HCT116 (cell line): ENCODE measurements at regions not wholly inside any gene's neighbourhood (a gene's known extent, or its start where the extent isn't known, plus 50 kb on each side); places are given as distances from the start of the nearest gene placed in this dataset.
A peak's percentile ranks its signal among the peaks of the same experiment; 100 is the strongest.

Experiments
- ATAC-seq: fragments of 200-7000 bp; cut with Tn5 transposase; 2 replicates; pipeline ENCODE4 v1.9.1; 2020; ENCODE audit warnings: mild to moderate bottlenecking, moderate library complexity
- BruUV-seq: library from RNA; stranded (reverse); fragments of 400-500 nt; replicated peaks from 2 replicates; lab custom pipeline; 2021; lab: Mats Ljungman, UMichigan
- CTCF ChIA-PET: fragments of 300-600 bp; sonication (Branson Sonifier 250); formaldehyde crosslinking; loops from one replicate; lab custom pipeline; 2021; ENCODE audit warnings: antibody characterized with exemption; lab: Charles Lee
- POLR2A ChIA-PET: fragments of 300-600, 350-600 bp; sonication (Branson Sonifier 250); formaldehyde crosslinking; loops from one replicate; lab custom pipeline; 2021; ENCODE audit warnings: antibody characterized with exemption; lab: Charles Lee
- RAD21 ChIA-PET, 2 experiments: fragments of 300-600 bp; sonication (Branson Sonifier 250); formaldehyde crosslinking; loops; one replicate each; lab custom pipeline; 2023; ENCODE audit warnings: low total read pairs in 2 of 2; ENCODE audit not compliant: uncharacterized antibody in 2 of 2, unreplicated experiment in 2 of 2, low non-redundant PET in 1 of 2; lab: Charles Lee
- DNase-seq: peaks from one replicate; pipeline ENCODE4 v3.0.0-alpha.2; 2010; ENCODE audit warnings: low read depth, low spot score
- H2AFZ ChIP-seq: fragments of 200-600 bp; shearing (Covaris generic), sonication (generic); 2 replicates; pipeline ENCODE4 v1.6.1; 2017; ENCODE audit warnings: low read depth, mixed run types, mixed read lengths, antibody characterized with exemption, low read length; ENCODE audit not compliant: poor library complexity, severe bottlenecking
- H3K27ac ChIP-seq: 2 replicates; pipeline ENCODE4 v1.5.1; 2012; ENCODE audit warnings: low read depth, low read length
- H3K27me3 ChIP-seq: fragments of 200-600 bp; sonication (generic); 2 replicates; pipeline ENCODE4 v1.6.1; 2016; ENCODE audit warnings: mixed run types, low read length, mixed read lengths; ENCODE audit not compliant: insufficient read depth
- H3K36me3 ChIP-seq, 2 experiments: fragments of 200-500 bp in 1 of 2; fragments of 200-600 bp in 1 of 2; sonication (Bioruptor generic) in 1 of 2; sonication (generic) in 1 of 2; 2 replicates each; pipeline versions ENCODE4 v1.5.1 to v1.6.1; 2014 to 2016; ENCODE audit warnings: low read length in 2 of 2, inconsistent platforms in 1 of 2, mixed read lengths in 1 of 2, mixed run types in 1 of 2; ENCODE audit not compliant: insufficient read depth in 2 of 2, control insufficient read depth in 1 of 2
- H3K4me1 ChIP-seq, 2 experiments: fragments of 200-600 bp in 1 of 2; sonication (generic) in 1 of 2; 2 replicates each; pipeline versions ENCODE4 v1.5.1 to v1.6.1; 2012 to 2017; ENCODE audit warnings: low read length in 2 of 2, inconsistent platforms in 1 of 2, mild to moderate bottlenecking in 1 of 2, mixed read lengths in 1 of 2, mixed run types in 1 of 2, moderate library complexity in 1 of 2; ENCODE audit not compliant: insufficient read depth in 2 of 2, control insufficient read depth in 1 of 2
- H3K4me2 ChIP-seq: fragments of 200-600 bp; sonication (generic); 2 replicates; pipeline ENCODE4 v1.6.1; 2017; ENCODE audit warnings: mixed run types, low read length, mixed read lengths
- H3K4me3 ChIP-seq, 2 experiments: fragments of 200-600 bp in 1 of 2; sonication (generic) in 1 of 2; replicated peaks in 1 of 2; 2 replicates each; pipeline ENCODE4 v1.5.1; 2011 to 2016; ENCODE audit warnings: low read length in 2 of 2, control low read depth in 1 of 2, low read depth in 1 of 2, mild to moderate bottlenecking in 1 of 2, mixed read lengths in 1 of 2, mixed run types in 1 of 2
- H3K79me2 ChIP-seq: fragments of 200-600 bp; sonication (generic); 2 replicates; pipeline ENCODE4 v1.6.1; 2017; ENCODE audit warnings: mild to moderate bottlenecking, mixed run types, low read length, moderate library complexity, mixed read lengths; ENCODE audit not compliant: insufficient read depth
- H3K9ac ChIP-seq: fragments of 200-600 bp; sonication (generic); 2 replicates; pipeline ENCODE4 v1.6.1; 2016; ENCODE audit warnings: low read length, mixed read lengths
- H3K9me2 ChIP-seq: fragments of 200-600 bp; sonication (generic), shearing (Covaris generic); 2 replicates; pipeline ENCODE4 v1.6.1; 2017; ENCODE audit warnings: mixed run types, mild to moderate bottlenecking, moderate library complexity; ENCODE audit not compliant: insufficient read depth
- H3K9me3 ChIP-seq, 2 experiments: fragments of 200-500 bp in 1 of 2; fragments of 200-600 bp in 1 of 2; sonication (Bioruptor generic) in 1 of 2; sonication (generic) in 1 of 2; 2 replicates each; pipeline ENCODE4 v1.6.1; 2014 to 2017; ENCODE audit warnings: low read length in 2 of 2, mixed read lengths in 2 of 2, inconsistent platforms in 1 of 2, low read depth in 1 of 2, mild to moderate bottlenecking in 1 of 2, mixed run types in 1 of 2, moderate library complexity in 1 of 2; ENCODE audit not compliant: control insufficient read depth in 1 of 2, insufficient read depth in 1 of 2
- H4K20me1 ChIP-seq: fragments of 200-600 bp; sonication (generic), shearing (Covaris generic); 2 replicates; pipeline ENCODE4 v1.6.1; 2017; ENCODE audit warnings: mixed run types, mild to moderate bottlenecking, moderate library complexity; ENCODE audit not compliant: insufficient read depth
- CBX3 ChIP-seq: IDR thresholded peaks from 2 replicates; pipeline ENCODE4 v1.6.1; 2012; ENCODE audit warnings: low read depth
- CEBPB ChIP-seq: IDR thresholded peaks from 2 replicates; pipeline ENCODE4 v1.6.1; 2012; ENCODE audit warnings: low read depth
- EZH2 ChIP-seq: fragments of 200-600 bp; sonication (generic); IDR thresholded peaks from 2 replicates; pipeline ENCODE4 v1.6.1; 2017; ENCODE audit warnings: antibody characterized with exemption, mixed run types
- EZH2phosphoT487 ChIP-seq: fragments of 200-600 bp; IDR thresholded peaks from 2 replicates; pipeline ENCODE4 v1.6.1; 2018; ENCODE audit warnings: antibody characterized with exemption, borderline replicate concordance
- FOSL1 ChIP-seq: IDR thresholded peaks from 2 replicates; pipeline ENCODE4 v1.6.1; 2012; ENCODE audit warnings: low read depth
- JUND ChIP-seq: IDR thresholded peaks from 2 replicates; pipeline ENCODE4 v1.6.1; 2012
- MAX ChIP-seq: IDR thresholded peaks from 2 replicates; pipeline ENCODE4 v1.6.1; 2012
- POLR2AphosphoS5 ChIP-seq: IDR thresholded peaks from 2 replicates; pipeline ENCODE4 v1.6.1; 2011; ENCODE audit warnings: mild to moderate bottlenecking, low read depth, low read length, moderate library complexity
- SIN3A ChIP-seq: IDR thresholded peaks from 2 replicates; pipeline ENCODE4 v1.6.1; 2012; ENCODE audit warnings: low read depth
- SP1 ChIP-seq: IDR thresholded peaks from 2 replicates; pipeline ENCODE4 v1.6.1; 2012; ENCODE audit warnings: low read depth
- TCF7L2 ChIP-seq: IDR thresholded peaks from 2 replicates; pipeline ENCODE4 v1.7.0; 2011; ENCODE audit warnings: borderline replicate concordance, inconsistent platforms; ENCODE audit not compliant: insufficient read depth, insufficient read length; ENCODE audit errors: extremely low read depth
- ZBTB33 ChIP-seq: IDR thresholded peaks from 2 replicates; pipeline ENCODE4 v1.6.1; 2011; ENCODE audit warnings: mild to moderate bottlenecking, low read length, moderate library complexity; ENCODE audit not compliant: insufficient replicate concordance; ENCODE audit errors: extremely low read depth
- intact Hi-C: fragments of 100-400 bp; cut with micrococcal nuclease; formaldehyde crosslinking; loops from 2 replicates; pipeline ENCODE4 v1.10.0; 2022

- TF ChIP-seq CEBPB (peak; percentile 71), EZH2phosphoT487 (no peak), MAX (no peak), TCF7L2 (peak; percentile 73), EZH2 (no peak), CBX3 (peak; percentile 12; the same call in 1 of the 2 replicates), SP1 (peak; percentile 24; the same call in 1 of the 2 replicates), SIN3A (0 out of 2 replicates have a peak, but pooled peaks have one; percentile 41), ZBTB33 (no peak), JUND (no peak; the same call in 1 of the 2 replicates)
Measured at GRCh38 chr2:226059961-226060627, 660.6 kb downstream of the NYAP2 start (continued).

GRCh38 chr2:226057914-226058313, 658.4 kb downstream of the NYAP2 start:
- RAD21 ChIA-PET = no interaction called here
- CTCF ChIA-PET = no interaction called here
- H3K4me2 ChIP-seq = peak overlapping the region; percentile 22
- POLR2A ChIA-PET = interaction anchor here (1.5 kb wide), 1 partner anchor 127 kb away, joined by 3 read pairs; no protein-coding TSS in a partner anchor
- no peaks in the 10 kb centered on the region for H4K20me1 ChIP-seq
- H3K4me1 ChIP-seq = peaks cover 42 to 73% of the 10 kb centered on the region in 2 experiments
- DNase-seq (no peak), ATAC-seq (peak; percentile 19; the same call in 1 of the 2 replicates)
- H3K9ac ChIP-seq = peak overlapping the region; percentile 35
- no peak overlapping the region for H3K4me3 ChIP-seq
- intact Hi-C loops = no loop called here
- peak overlapping the region; percentile 99 for H3K27ac ChIP-seq
- TF ChIP-seq FOSL1 (no peak), JUND (no peak), POLR2AphosphoS5 (peak; percentile 32; the same call in 1 of the 2 replicates)
- H2AFZ ChIP-seq = no peak overlapping the region
- H3K36me3 ChIP-seq = peaks cover 0 to 8% of the 10 kb centered on the region in 2 experiments; a peak in 1 of 4 replicates
- TSS peak; percentile 89 for BruUV-seq
- no peaks in the 10 kb centered on the region for H3K27me3 ChIP-seq
- no peaks in the 10 kb centered on the region for H3K9me3 ChIP-seq
- no peaks in the 10 kb centered on the region; the same call in 1 of the 2 replicates for H3K79me2 ChIP-seq
- H3K9me2 ChIP-seq = no peaks in the 10 kb centered on the region
